H1 (cell line): ENCODE measurements at regions not wholly inside any gene's neighbourhood (a gene's known extent, or its start where the extent isn't known, plus 50 kb on each side); places are given as distances from the start of the nearest gene placed in this dataset.

Experiments used
- CTCF ChIA-PET: fragments of 300-600 bp; sonication (Branson Sonifier 250); formaldehyde crosslinking; loops from one replicate; lab custom pipeline; 2021; ENCODE audit not compliant: partially characterized antibody; lab: Charles Lee
- POLR2A ChIA-PET: fragments of 300-600 bp; sonication (Branson Sonifier 250); formaldehyde crosslinking; loops from one replicate; lab custom pipeline; 2021; ENCODE audit warnings: inconsistent platforms; ENCODE audit not compliant: partially characterized antibody; lab: Charles Lee
- DNase-seq, 2 experiments: peaks; one replicate each; pipeline versions ENCODE4 v3.0.0 to v3.0.0-alpha.2; 2010 to 2022; ENCODE audit warnings: low spot score in 2 of 2, low read depth in 1 of 2, mixed read lengths in 1 of 2
- FAIRE-seq: peaks from 2 replicates; lab custom pipeline; 2011; peaks lifted over from hg19 to GRCh38; lab: Jason Lieb, UNC
- H2AFZ ChIP-seq: 2 replicates; pipeline ENCODE4 v1.8.1; 2012; ENCODE audit warnings: low read length, inconsistent platforms
- H2AK5ac ChIP-seq: 2 replicates; pipeline ENCODE4 v1.6.1; 2013; ENCODE audit warnings: low read depth, low read length
- H2BK120ac ChIP-seq: replicated peaks from 2 replicates; pipeline ENCODE3; 2013; ENCODE audit warnings: low read depth, low read length, inconsistent platforms
- H2BK12ac ChIP-seq: 2 replicates; pipeline ENCODE4 v1.6.1; 2013; ENCODE audit warnings: low read depth, low read length
- H2BK15ac ChIP-seq: 2 replicates; pipeline ENCODE4 v1.6.1; 2013; ENCODE audit warnings: low read length
- H2BK20ac ChIP-seq: 2 replicates; pipeline ENCODE4 v1.6.1; 2013; ENCODE audit warnings: low read length
- H2BK5ac ChIP-seq: 2 replicates; pipeline ENCODE4 v1.6.1; 2013; ENCODE audit warnings: low read depth, low read length
- H3K14ac ChIP-seq: 2 replicates; pipeline ENCODE4 v1.6.1; 2013; ENCODE audit warnings: inconsistent platforms; ENCODE audit not compliant: insufficient read length
- H3K18ac ChIP-seq: 2 replicates; pipeline ENCODE4 v1.6.1; 2013; ENCODE audit warnings: low read length; ENCODE audit errors: extremely low read depth
- H3K23ac ChIP-seq: 2 replicates; pipeline ENCODE4 v1.6.1; 2013; ENCODE audit warnings: inconsistent platforms; ENCODE audit not compliant: insufficient read length
- H3K23me2 ChIP-seq: 2 replicates; pipeline ENCODE4 v1.6.1; 2013; ENCODE audit warnings: low read depth, low read length
- H3K27ac ChIP-seq: 2 replicates; pipeline ENCODE4 v1.6.1; 2011; ENCODE audit warnings: low read depth, low read length, inconsistent platforms
- H3K27me3 ChIP-seq, 4 experiments: replicated peaks in 1 of 4; 1 replicate in 1 of 4; 2 replicates in 3 of 4; pipeline versions ENCODE4 v1.6.1 to v1.8.1; 2011 to 2013; ENCODE audit warnings: low read length in 3 of 4, mild to moderate bottlenecking in 3 of 4, inconsistent platforms in 2 of 4, mixed read lengths in 2 of 4, moderate library complexity in 1 of 4; ENCODE audit not compliant: control insufficient read depth in 3 of 4, insufficient read depth in 3 of 4; ENCODE audit errors: extremely low read depth in 1 of 4
- H3K36me3 ChIP-seq, 4 experiments: 2 replicates each; pipeline versions ENCODE4 v1.6.1 to v1.8.1; 2011 to 2013; ENCODE audit warnings: mild to moderate bottlenecking in 4 of 4, low read length in 3 of 4, moderate library complexity in 2 of 4, control low read depth in 1 of 4, inconsistent platforms in 1 of 4; ENCODE audit not compliant: insufficient read depth in 4 of 4, control insufficient read depth in 2 of 4
- H3K4ac ChIP-seq: replicated peaks from 2 replicates; pipeline ENCODE3; 2013; ENCODE audit warnings: low read length, low read depth, mixed read lengths, inconsistent platforms; ENCODE audit not compliant: insufficient read length
- H3K4me1 ChIP-seq, 4 experiments: replicated peaks in 1 of 4; 1 replicate in 1 of 4; 2 replicates in 3 of 4; pipeline versions ENCODE4 v1.6.1 to v1.8.1; 2011 to 2013; ENCODE audit warnings: low read length in 3 of 4, inconsistent platforms in 2 of 4, mixed read lengths in 1 of 4; ENCODE audit not compliant: insufficient read depth in 4 of 4, control insufficient read depth in 3 of 4
- H3K4me2 ChIP-seq, 2 experiments: 2 replicates each; pipeline versions ENCODE4 v1.6.1 to v1.8.1; 2011 to 2013; ENCODE audit warnings: low read depth in 2 of 2, low read length in 2 of 2, control low read depth in 1 of 2, inconsistent platforms in 1 of 2, mild to moderate bottlenecking in 1 of 2; ENCODE audit not compliant: insufficient read depth in 1 of 2
- H3K4me3 ChIP-seq, 4 experiments: fragments of 200-600, 300-600 bp in 1 of 4; sonication (generic), shearing (Covaris generic), sonication (Bioruptor Twin) in 1 of 4; 2 replicates each; pipeline versions ENCODE4 v1.5.1 to v1.8.1; 2011 to 2016; ENCODE audit warnings: low read length in 4 of 4, low read depth in 3 of 4, control low read depth in 2 of 4, inconsistent platforms in 2 of 4, mild to moderate bottlenecking in 2 of 4, mixed read lengths in 1 of 4, moderate library complexity in 1 of 4; ENCODE audit not compliant: insufficient read depth in 2 of 4; ENCODE audit errors: extremely low read depth in 1 of 4
- H3K56ac ChIP-seq: replicated peaks from 2 replicates; pipeline ENCODE3; 2013; ENCODE audit warnings: low read depth, mild to moderate bottlenecking, mixed read lengths, low read length, inconsistent platforms; ENCODE audit not compliant: insufficient read length
- H3K79me1 ChIP-seq: 2 replicates; pipeline ENCODE4 v1.6.1; 2013; ENCODE audit warnings: low read depth, low read length, control low read depth
- H3K79me2 ChIP-seq, 2 experiments: 2 replicates each; pipeline versions ENCODE4 v1.6.1 to v1.8.1; 2012 to 2013; ENCODE audit warnings: low read length in 2 of 2, mild to moderate bottlenecking in 2 of 2, inconsistent platforms in 1 of 2; ENCODE audit not compliant: insufficient read depth in 2 of 2, control insufficient read depth in 1 of 2
- H3K9ac ChIP-seq, 4 experiments: replicated peaks in 1 of 4; 1 replicate in 1 of 4; 2 replicates in 3 of 4; pipeline versions ENCODE4 v1.6.1 to v1.8.1; 2011 to 2013; ENCODE audit warnings: low read depth in 3 of 4, low read length in 3 of 4, control low read depth in 2 of 4, mild to moderate bottlenecking in 2 of 4, moderate library complexity in 2 of 4, inconsistent platforms in 1 of 4; ENCODE audit errors: extremely low read depth in 1 of 4
- H3K9me3 ChIP-seq, 2 experiments: 2 replicates each; pipeline versions ENCODE4 v1.6.1 to v1.8.1; 2012 to 2013; ENCODE audit warnings: mild to moderate bottlenecking in 2 of 2, moderate library complexity in 2 of 2, control low read depth in 1 of 2, inconsistent platforms in 1 of 2, low read depth in 1 of 2, low read length in 1 of 2, mixed read lengths in 1 of 2; ENCODE audit not compliant: insufficient read depth in 2 of 2
- H4K20me1 ChIP-seq, 2 experiments: replicated peaks in 1 of 2; 2 replicates each; pipeline versions ENCODE3 to v1.8.1; 2011 to 2013; ENCODE audit warnings: inconsistent platforms in 2 of 2, low read length in 2 of 2, mild to moderate bottlenecking in 1 of 2; ENCODE audit not compliant: insufficient read depth in 2 of 2, control insufficient read depth in 1 of 2
- H4K5ac ChIP-seq: 2 replicates; pipeline ENCODE4 v1.6.1; 2013; ENCODE audit warnings: low read length, low read depth, mixed read lengths, inconsistent platforms; ENCODE audit not compliant: insufficient read length
- H4K8ac ChIP-seq: 2 replicates; pipeline ENCODE4 v1.8.0; 2013; ENCODE audit warnings: mild to moderate bottlenecking, moderate library complexity, low read length, inconsistent platforms; ENCODE audit not compliant: insufficient read depth; ENCODE audit errors: extremely low read depth
- H4K91ac ChIP-seq: replicated peaks from 2 replicates; pipeline ENCODE3; 2013; ENCODE audit warnings: low read length, mixed read lengths, inconsistent platforms; ENCODE audit not compliant: insufficient read length
- BCL11A ChIP-seq, 2 experiments: IDR thresholded peaks; one replicate each; pipeline ENCODE4 v1.6.1; 2011; ENCODE audit warnings: low read depth in 2 of 2, low read length in 2 of 2, mild to moderate bottlenecking in 2 of 2
- CBX5 ChIP-seq: fragments of 300-800, 300-1000 bp; sonication (generic); IDR thresholded peaks from 2 replicates; pipeline ENCODE4 v1.7.1; 2016; ENCODE audit warnings: antibody characterized with exemption, low read length, low read depth
- EZH2 ChIP-seq: fragments of 200-600 bp; sonication (generic); IDR thresholded peaks from 2 replicates; pipeline ENCODE4 v1.7.1; 2012; ENCODE audit warnings: low read depth, mild to moderate bottlenecking, moderate library complexity, low read length, inconsistent platforms; ENCODE audit not compliant: severe bottlenecking
- KDM1A ChIP-seq: fragments of 200-600, 300-600 bp; sonication (generic); IDR thresholded peaks from 2 replicates; pipeline ENCODE4 v1.7.1; 2016; ENCODE audit warnings: mild to moderate bottlenecking, low read length, borderline replicate concordance
- MAFK ChIP-seq: IDR thresholded peaks from 2 replicates; pipeline ENCODE4 v1.6.1; 2012; ENCODE audit warnings: low read depth, mild to moderate bottlenecking, improper control_type of control experiment, low read length
- PHF8 ChIP-seq: fragments of 200-600 bp; sonication (generic); conservative IDR thresholded peaks from 2 replicates; pipeline ENCODE4 v1.7.1; 2012; ENCODE audit warnings: low read depth, mild to moderate bottlenecking, inconsistent platforms, low read length, moderate library complexity
- POLR2AphosphoS5 ChIP-seq: IDR thresholded peaks from 2 replicates; pipeline ENCODE4 v1.6.1; 2011; ENCODE audit warnings: low read depth, low read length
- RNF2 ChIP-seq: fragments of 200-900, 300-1000 bp; sonication (generic); IDR thresholded peaks from 2 replicates; pipeline ENCODE4 v1.7.1; 2016; ENCODE audit warnings: borderline replicate concordance, low read depth, mild to moderate bottlenecking, antibody characterized with exemption, low read length; ENCODE audit not compliant: poor library complexity, severe bottlenecking; ENCODE audit errors: missing control alignments
- TAF7 ChIP-seq: optimal IDR thresholded peaks from 2 replicates; pipeline ENCODE3; 2011; ENCODE audit warnings: low read depth, mild to moderate bottlenecking, inconsistent platforms, low read length, moderate library complexity, borderline replicate concordance
- TCF12 ChIP-seq: IDR thresholded peaks from 2 replicates; pipeline ENCODE4 v1.6.1; 2011; ENCODE audit warnings: low read depth, mild to moderate bottlenecking, low read length
- YY1 ChIP-seq: IDR thresholded peaks from 2 replicates; pipeline ENCODE4 v1.6.1; 2011; ENCODE audit warnings: low read depth, mild to moderate bottlenecking, low read length
- WGBS, 2 experiments: shearing (Covaris generic) in 1 of 2; methylation state at CpG; one replicate each; pipeline versions ENCODE4 v1.1.6 to v1.1.7; 2013 to 2015; ENCODE audit warnings: low lambda C conversion rate in 2 of 2, mixed read lengths in 2 of 2, inconsistent platforms in 1 of 2, low coverage in 1 of 2, missing lambda C conversion rate in 1 of 2; ENCODE audit not compliant: insufficient replicate concordance in 2 of 2, insufficient coverage in 1 of 2, insufficient read length in 1 of 2; ENCODE audit errors: extremely low coverage in 1 of 2, missing lambda C conversion rate in 1 of 2; 5-methylcytosine and 5-hydroxymethylcytosine counted together
- TF ChIP-seq, protein P1 (sequence below): IDR thresholded peaks from 2 replicates; pipeline ENCODE4 v1.6.1; 2012; ENCODE audit warnings: inconsistent platforms

DNA sequence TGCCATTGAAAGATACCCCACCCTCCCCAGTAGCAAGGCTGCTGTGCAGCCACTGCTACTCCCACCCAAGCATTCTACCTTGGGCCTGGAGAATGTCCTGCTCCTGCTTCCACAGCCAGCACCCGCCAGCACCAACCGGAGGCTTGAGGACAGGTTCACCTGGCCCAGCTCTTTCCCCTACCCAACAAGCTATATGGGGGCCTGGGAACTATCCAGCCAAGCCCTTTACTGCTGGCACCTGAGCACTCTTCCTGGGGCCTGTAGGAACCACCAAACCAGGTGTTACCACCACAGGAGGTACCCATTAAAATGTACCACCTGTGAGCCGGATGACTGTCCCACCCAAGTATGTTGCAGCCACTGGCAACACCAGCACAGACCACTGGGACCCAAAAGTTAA lies 86.1 kb upstream of the GHR start:
- Histone ChIP-seq H3K27me3 (no peaks in the 10 kb centered on the region), H3K23ac (no peak overlapping the region), H3K36me3 (no peaks in the 10 kb centered on the region), H3K14ac (no peak overlapping the region), H4K5ac (no peak overlapping the region), H3K79me2 (no peaks in the 10 kb centered on the region), H3K56ac (no peak overlapping the region), H3K18ac (no peak overlapping the region), H2BK5ac (no peak overlapping the region), H4K8ac (no peak overlapping the region; the same call in 1 of the 2 replicates), H2BK20ac (no peak overlapping the region), H3K9me3 (peaks cover 5 to 11% of the 10 kb centered on the region in 2 experiments; a peak in 2 of 4 replicates), H2AFZ (no peak overlapping the region), H2BK120ac (no peak overlapping the region), H3K27ac (no peak overlapping the region), H3K9ac (no peak overlapping the region), H3K4me3 (no peak overlapping the region), H4K91ac (no peak overlapping the region), H3K79me1 (no peaks in the 10 kb centered on the region), H3K4me1 (no peaks in the 10 kb centered on the region), H2AK5ac (no peak overlapping the region), H4K20me1 (no peaks in the 10 kb centered on the region), H2BK15ac (no peak overlapping the region), H3K4ac (no peak overlapping the region), H2BK12ac (no peak overlapping the region), H3K4me2 (no peak overlapping the region), H3K23me2 (no peaks in the 10 kb centered on the region)
- ChIA-PET CTCF (no interaction called here), POLR2A (no interaction called here)
- DNase-seq (no peak), FAIRE-seq (no peak)
- 93% methylated on average over 3 of the region's 3 CpGs; no CpG with 5 or more reads in 1 of the 2 experiments for WGBS, 2 experiments
- TF ChIP-seq TAF7 (no peak), CBX5 (no peak), EZH2 (no peak), KDM1A (no peak), YY1 (no peak), RNF2 (no peak), PHF8 (no peak), POLR2AphosphoS5 (no peak), MAFK (no peak), TCF12 (no peak), BCL11A (IDR thresholded peaks at IDR 0.05; ENCODE audit: low read depth in 2 of 2, low read length in 2 of 2) (no peak)
- TF ChIP-seq, protein P1, sequence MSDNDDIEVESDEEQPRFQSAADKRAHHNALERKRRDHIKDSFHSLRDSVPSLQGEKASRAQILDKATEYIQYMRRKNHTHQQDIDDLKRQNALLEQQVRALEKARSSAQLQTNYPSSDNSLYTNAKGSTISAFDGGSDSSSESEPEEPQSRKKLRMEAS = no peak
